A549 (cell line): ENCODE measurements at regions not wholly inside any gene's neighbourhood (a gene's known extent, or its start where the extent isn't known, plus 50 kb on each side); places are given as distances from the start of the nearest gene placed in this dataset.
A peak's percentile ranks its signal among the peaks of the same experiment; 100 is the strongest.

Experiments used
- CTCF ChIP-seq: fragments of >200 bp; sonication (Bioruptor Twin); formaldehyde crosslinking; IDR thresholded peaks from 3 replicates; pipeline ENCODE4 v1.5.1; 2016
- EP300 ChIP-seq, 2 experiments: fragments of >200 bp; sonication (Bioruptor Twin); formaldehyde crosslinking; IDR thresholded peaks; 2 replicates in 1 of 2; 3 replicates in 1 of 2; pipeline ENCODE4 v1.6.1; 2016 to 2017
- FOSB ChIP-seq: fragments of 250-450 bp; sonication (Bioruptor Pico); IDR thresholded peaks from 2 replicates; pipeline ENCODE4 v1.5.0; 2020; ENCODE audit warnings: mild to moderate bottlenecking, moderate library complexity
- JUN ChIP-seq, 2 experiments: fragments of >200 bp; sonication (Bioruptor Twin); formaldehyde crosslinking; IDR thresholded peaks; 2 replicates in 1 of 2; 3 replicates in 1 of 2; pipeline ENCODE4 v1.6.1; 2016 to 2017
- KDM1A ChIP-seq: fragments of 200-600 bp; sonication (generic); IDR thresholded peaks from 2 replicates; pipeline ENCODE4 v1.6.1; 2016; ENCODE audit warnings: low read depth, mild to moderate bottlenecking
- MAFK ChIP-seq: fragments of 450-650 bp; IDR thresholded peaks from 2 replicates; pipeline ENCODE4 v1.6.1; 2014; ENCODE audit not compliant: partially characterized antibody
- PHF8 ChIP-seq: fragments of 200-600 bp; sonication (generic); IDR thresholded peaks from 2 replicates; pipeline ENCODE4 v1.6.1; 2016; ENCODE audit warnings: low read depth, mild to moderate bottlenecking, antibody characterized with exemption, moderate library complexity, borderline replicate concordance
- POLR2A ChIP-seq: IDR thresholded peaks from 2 replicates; pipeline ENCODE4 v1.6.1; 2012; ENCODE audit warnings: mild to moderate bottlenecking, low read length
- POLR2AphosphoS2 ChIP-seq: conservative IDR thresholded peaks from 2 replicates; pipeline ENCODE4 v1.6.1; 2012; ENCODE audit warnings: low read length, improper control_type of control experiment, inconsistent platforms
- ZC3H11A ChIP-seq: fragments of 450-650 bp; IDR thresholded peaks from 2 replicates; pipeline ENCODE4 v1.6.1; 2014; ENCODE audit warnings: antibody characterized with exemption, mild to moderate bottlenecking
- TF ChIP-seq, protein P1 (sequence below): IDR thresholded peaks from 2 replicates; pipeline ENCODE4 v1.6.1; 2012
- TF ChIP-seq, protein P2 (sequence below): IDR thresholded peaks from 2 replicates; pipeline ENCODE4 v1.6.1; 2012; ENCODE audit warnings: low read depth, borderline replicate concordance
- TF ChIP-seq, protein P3 (sequence below): fragments of 450-650 bp; IDR thresholded peaks from 2 replicates; pipeline ENCODE4 v1.6.1; 2014; ENCODE audit warnings: antibody characterized with exemption

DNA sequence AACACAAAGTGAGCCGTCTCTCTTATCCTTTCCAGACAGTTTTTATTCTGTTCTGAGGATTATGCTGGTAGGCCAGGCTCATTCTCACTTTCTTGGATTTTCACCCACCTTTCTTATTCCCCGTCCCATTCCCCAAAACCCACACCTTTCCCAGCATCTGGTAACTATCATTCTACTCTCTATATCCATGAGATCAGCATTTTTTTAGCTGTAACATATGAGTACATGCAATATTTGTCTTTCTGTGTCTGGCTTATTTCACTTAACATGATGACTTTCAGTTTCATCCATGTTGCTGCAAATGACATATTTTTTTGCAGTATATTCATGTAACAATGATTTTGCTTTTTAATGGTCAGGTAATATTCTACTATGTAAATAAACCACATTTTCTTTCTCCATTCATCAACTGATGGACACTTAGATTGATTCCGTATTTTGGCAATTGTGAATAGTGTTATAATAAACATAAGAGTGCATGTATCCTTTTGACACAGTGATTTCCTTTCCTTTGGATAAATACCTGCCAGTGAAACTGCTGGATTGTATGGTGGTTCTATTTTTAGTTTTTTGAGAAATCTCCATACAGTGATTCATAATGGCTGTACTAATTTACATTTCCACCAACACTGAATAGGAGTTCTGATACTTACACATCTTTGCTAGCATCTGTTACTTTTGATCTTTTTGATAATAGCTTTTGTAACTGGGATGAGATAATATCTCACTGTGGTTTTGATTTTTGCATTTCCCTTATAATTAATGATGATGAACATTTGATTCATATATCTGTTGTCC, 289.3 kb downstream of the RPRM start:
- no peak for TF ChIP-seq EP300 (IDR thresholded peaks at IDR 0.05)
- no peak for TF ChIP-seq JUN (IDR thresholded peaks at IDR 0.05)
- TF ChIP-seq, protein P1, sequence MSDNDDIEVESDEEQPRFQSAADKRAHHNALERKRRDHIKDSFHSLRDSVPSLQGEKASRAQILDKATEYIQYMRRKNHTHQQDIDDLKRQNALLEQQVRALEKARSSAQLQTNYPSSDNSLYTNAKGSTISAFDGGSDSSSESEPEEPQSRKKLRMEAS, result no peak
- TF ChIP-seq POLR2AphosphoS2, result no peak
- no peak for TF ChIP-seq ZC3H11A
- no peak for TF ChIP-seq CTCF
- TF ChIP-seq, protein P2, sequence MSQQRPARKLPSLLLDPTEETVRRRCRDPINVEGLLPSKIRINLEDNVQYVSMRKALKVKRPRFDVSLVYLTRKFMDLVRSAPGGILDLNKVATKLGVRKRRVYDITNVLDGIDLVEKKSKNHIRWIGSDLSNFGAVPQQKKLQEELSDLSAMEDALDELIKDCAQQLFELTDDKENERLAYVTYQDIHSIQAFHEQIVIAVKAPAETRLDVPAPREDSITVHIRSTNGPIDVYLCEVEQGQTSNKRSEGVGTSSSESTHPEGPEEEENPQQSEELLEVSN, result no peak
- no peak for TF ChIP-seq FOSB (CRISPR knock-in tag)
- no peak for TF ChIP-seq POLR2A
- TF ChIP-seq, protein P3, sequence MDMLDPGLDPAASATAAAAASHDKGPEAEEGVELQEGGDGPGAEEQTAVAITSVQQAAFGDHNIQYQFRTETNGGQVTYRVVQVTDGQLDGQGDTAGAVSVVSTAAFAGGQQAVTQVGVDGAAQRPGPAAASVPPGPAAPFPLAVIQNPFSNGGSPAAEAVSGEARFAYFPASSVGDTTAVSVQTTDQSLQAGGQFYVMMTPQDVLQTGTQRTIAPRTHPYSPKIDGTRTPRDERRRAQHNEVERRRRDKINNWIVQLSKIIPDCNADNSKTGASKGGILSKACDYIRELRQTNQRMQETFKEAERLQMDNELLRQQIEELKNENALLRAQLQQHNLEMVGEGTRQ, result no peak
- TF ChIP-seq MAFK, result peak; percentile 56
- TF ChIP-seq PHF8, result no peak
- TF ChIP-seq KDM1A, result no peak
